ENCODE measurements at regions not wholly inside any gene's neighbourhood (a gene's known extent, or its start where the extent isn't known, plus 50 kb on each side); places are given as distances from the start of the nearest gene placed in this dataset.

DNA sequence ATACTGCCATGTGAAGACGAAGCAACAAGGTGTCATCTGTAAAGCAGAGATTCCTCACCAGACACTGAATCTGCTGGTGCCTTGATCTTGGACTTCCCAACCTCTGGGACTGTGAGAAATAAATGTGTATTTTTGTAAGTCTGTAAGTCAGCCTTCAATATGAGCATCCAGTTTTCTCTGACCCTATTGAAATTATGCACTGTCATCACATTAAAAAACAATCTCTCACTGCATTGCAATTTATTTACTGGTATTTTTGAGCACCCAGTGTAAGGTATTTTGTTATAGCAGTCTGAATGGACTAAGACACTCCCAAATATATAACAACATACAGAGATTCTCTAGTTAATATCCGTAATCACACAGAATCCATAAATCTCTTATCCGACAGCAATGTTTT lies 77.5 kb upstream of the CDK6 start:
- intact Hi-C loops (cut with DNase I; ENCODE audit: low total_unique reads), result no loop called here

GRCh38 chr7:92910976-92911375 lies 74.6 kb upstream of the CDK6 start:
- Histone ChIP-seq H3K9me3 (no peaks in the 10 kb centered on the region), H3K27me3 (no peaks in the 10 kb centered on the region), H3K27ac (no peak overlapping the region), H3K4me1 (no peaks in the 10 kb centered on the region), H3K36me3 (no peaks in the 10 kb centered on the region), H3K4me3 (no peak overlapping the region)
- TF ChIP-seq POLR2AphosphoS5 (IDR thresholded peaks at IDR 0.05) (no peak), EP300 (IDR thresholded peaks at IDR 0.05; ENCODE audit: low read depth) (no peak), POLR2A (IDR thresholded peaks at IDR 0.05) (no peak)
- TF ChIP-seq, protein P1, sequence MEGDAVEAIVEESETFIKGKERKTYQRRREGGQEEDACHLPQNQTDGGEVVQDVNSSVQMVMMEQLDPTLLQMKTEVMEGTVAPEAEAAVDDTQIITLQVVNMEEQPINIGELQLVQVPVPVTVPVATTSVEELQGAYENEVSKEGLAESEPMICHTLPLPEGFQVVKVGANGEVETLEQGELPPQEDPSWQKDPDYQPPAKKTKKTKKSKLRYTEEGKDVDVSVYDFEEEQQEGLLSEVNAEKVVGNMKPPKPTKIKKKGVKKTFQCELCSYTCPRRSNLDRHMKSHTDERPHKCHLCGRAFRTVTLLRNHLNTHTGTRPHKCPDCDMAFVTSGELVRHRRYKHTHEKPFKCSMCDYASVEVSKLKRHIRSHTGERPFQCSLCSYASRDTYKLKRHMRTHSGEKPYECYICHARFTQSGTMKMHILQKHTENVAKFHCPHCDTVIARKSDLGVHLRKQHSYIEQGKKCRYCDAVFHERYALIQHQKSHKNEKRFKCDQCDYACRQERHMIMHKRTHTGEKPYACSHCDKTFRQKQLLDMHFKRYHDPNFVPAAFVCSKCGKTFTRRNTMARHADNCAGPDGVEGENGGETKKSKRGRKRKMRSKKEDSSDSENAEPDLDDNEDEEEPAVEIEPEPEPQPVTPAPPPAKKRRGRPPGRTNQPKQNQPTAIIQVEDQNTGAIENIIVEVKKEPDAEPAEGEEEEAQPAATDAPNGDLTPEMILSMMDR (IDR thresholded peaks at IDR 0.05), result no peak
- intact Hi-C loops (cut with DNase I; ENCODE audit: low total_unique reads), result no loop called here
- WGBS, 2 donors (ENCODE audit: low coverage in 1 of 2), result 93 to 94% methylated on average over 3 of the region's 3 CpGs
- in situ Hi-C loops (cut with MboI; ENCODE audit: low pct_ligation_motif_present in 1 of 4, low pct_unique_long_range_greater_than_20kb in 1 of 4, low sequenced_read_pairs in 3 of 4), result no loop called here
- DNase-seq, result no peak

More for the DNA sequence above, 77.5 kb upstream of the CDK6 start:
- WGBS, 2 donors (ENCODE audit: low coverage in 1 of 2), result 90 to 98% methylated on average over 3 of the region's 3 CpGs
- H3K27ac ChIP-seq, result no peak overlapping the region
- H3K9me3 ChIP-seq, result no peaks in the 10 kb centered on the region
- no peaks in the 10 kb centered on the region for H3K27me3 ChIP-seq
- no peaks in the 10 kb centered on the region for H3K36me3 ChIP-seq
- in situ Hi-C loops (cut with MboI; ENCODE audit: low pct_ligation_motif_present in 1 of 4, low pct_unique_long_range_greater_than_20kb in 1 of 4, low sequenced_read_pairs in 3 of 4), result no loop called here
- TF ChIP-seq EP300 (IDR thresholded peaks at IDR 0.05; ENCODE audit: low read depth), result no peak
- TF ChIP-seq, protein P1 (IDR thresholded peaks at IDR 0.05), result no peak
- no peak for DNase-seq
- no peaks in the 10 kb centered on the region for H3K4me1 ChIP-seq
- no peak overlapping the region for H3K4me3 ChIP-seq

DNA sequence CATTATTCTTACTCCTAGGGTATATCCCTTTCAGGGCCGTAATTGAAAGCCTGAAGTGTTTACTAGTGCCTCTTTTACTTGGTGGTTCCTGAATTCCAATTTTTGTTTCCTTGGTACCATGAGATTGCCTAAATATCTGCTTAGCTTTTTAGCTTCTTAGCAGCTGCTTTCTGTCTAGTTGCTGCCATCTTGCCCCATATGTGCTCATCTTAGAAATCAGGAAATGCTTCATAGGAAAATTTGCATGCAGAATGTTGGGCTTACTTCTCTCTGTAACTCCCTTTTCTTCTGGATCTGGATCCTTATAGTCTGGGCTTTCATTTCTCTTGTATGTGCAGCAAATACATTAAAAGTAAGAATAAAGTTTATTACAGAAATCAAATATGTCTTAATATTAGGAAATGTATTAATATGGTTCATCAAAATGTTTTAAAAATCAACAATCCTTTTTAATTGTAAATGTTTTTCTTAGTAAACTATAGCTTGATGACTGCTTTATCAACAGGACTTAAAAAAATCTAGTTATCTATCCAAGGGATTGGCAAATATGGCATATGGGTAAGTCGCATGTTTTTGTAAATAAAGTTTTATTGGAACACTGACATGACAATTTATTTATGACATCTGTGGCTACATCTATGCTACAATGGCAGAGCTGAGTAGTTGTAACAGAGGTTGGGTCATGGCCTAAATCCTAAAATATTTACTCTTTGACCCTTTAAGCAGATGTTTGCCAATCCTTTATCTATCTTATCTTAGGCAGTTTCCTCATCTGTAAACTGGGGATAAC lies 73.5 kb upstream of the CDK6 start:
- in situ Hi-C loops (cut with MboI; ENCODE audit: low pct_ligation_motif_present in 1 of 4, low pct_unique_long_range_greater_than_20kb in 1 of 4, low sequenced_read_pairs in 3 of 4), result no loop called here

GRCh38 chr7:92904244-92905131 lies 68.1 kb upstream of the CDK6 start:
- no peaks in the 10 kb centered on the region for H3K9me3 ChIP-seq
- H3K27ac ChIP-seq, result no peak overlapping the region
- H3K4me3 ChIP-seq, result no peak overlapping the region
- intact Hi-C loops (cut with DNase I; ENCODE audit: low total_unique reads) (no loop called here), in situ Hi-C loops (cut with MboI; ENCODE audit: low pct_ligation_motif_present in 1 of 4, low pct_unique_long_range_greater_than_20kb in 1 of 4, low sequenced_read_pairs in 3 of 4) (no loop called here)
- DNase-seq, result no peak
- WGBS, 2 donors (ENCODE audit: low coverage in 1 of 2), result 40 to 64% methylated on average over 2 to 7 of the region's 7 CpGs
- TF ChIP-seq POLR2AphosphoS5 (IDR thresholded peaks at IDR 0.05) (no peak), POLR2A (IDR thresholded peaks at IDR 0.05) (no peak), EP300 (IDR thresholded peaks at IDR 0.05; ENCODE audit: low read depth) (no peak)
- TF ChIP-seq, protein P1 (IDR thresholded peaks at IDR 0.05), result no peak
- H3K4me1 ChIP-seq, result no peaks in the 10 kb centered on the region
- no peaks in the 10 kb centered on the region for H3K27me3 ChIP-seq
- no peaks in the 10 kb centered on the region for H3K36me3 ChIP-seq

More for the DNA sequence above, 73.5 kb upstream of the CDK6 start:
- Histone ChIP-seq H3K36me3 (no peaks in the 10 kb centered on the region), H3K9me3 (no peaks in the 10 kb centered on the region), H3K27ac (no peak overlapping the region), H3K4me3 (no peak overlapping the region), H3K4me1 (no peaks in the 10 kb centered on the region), H3K27me3 (no peaks in the 10 kb centered on the region)
- no peak for TF ChIP-seq EP300 (IDR thresholded peaks at IDR 0.05; ENCODE audit: low read depth)
- TF ChIP-seq, protein P1 (IDR thresholded peaks at IDR 0.05), result no peak
- TF ChIP-seq POLR2AphosphoS5 (IDR thresholded peaks at IDR 0.05), result no peak
- TF ChIP-seq POLR2A (IDR thresholded peaks at IDR 0.05), result no peak
- no peak for DNase-seq
- intact Hi-C loops (cut with DNase I; ENCODE audit: low total_unique reads), result no loop called here
- 81 to 94% methylated on average over 2 of the region's 2 CpGs for WGBS, 2 donors (ENCODE audit: low coverage in 1 of 2)
